H9 (cell line): ENCODE measurements at regions not wholly inside any gene's neighbourhood (a gene's known extent, or its start where the extent isn't known, plus 50 kb on each side); places are given as distances from the start of the nearest gene placed in this dataset.

Source experiments
- DNase-seq: peaks from one replicate; pipeline ENCODE4 v3.0.0-alpha.2; 2017
- H2AFZ ChIP-seq: one replicate; pipeline ENCODE4 v1.6.1; 2013; ENCODE audit warnings: mild to moderate bottlenecking, low read length, control low read depth, moderate library complexity
- H2AK5ac ChIP-seq: 2 replicates; pipeline ENCODE4 v1.6.1; 2013; ENCODE audit warnings: low read length, control low read depth, mixed read lengths; ENCODE audit not compliant: insufficient read length
- H2BK120ac ChIP-seq: one replicate; pipeline ENCODE4 v1.6.1; 2013; ENCODE audit warnings: low read depth, mild to moderate bottlenecking, low read length, control low read depth, inconsistent platforms; ENCODE audit not compliant: poor library complexity, severe bottlenecking
- H2BK12ac ChIP-seq: 2 replicates; pipeline ENCODE4 v1.6.1; 2013; ENCODE audit warnings: low read length, control low read depth, mixed read lengths, low read depth; ENCODE audit not compliant: insufficient read length
- H2BK15ac ChIP-seq: 2 replicates; pipeline ENCODE4 v1.6.1; 2013; ENCODE audit warnings: low read depth, low read length, control low read depth
- H2BK20ac ChIP-seq: one replicate; pipeline ENCODE4 v1.6.1; 2013; ENCODE audit warnings: low read depth, mild to moderate bottlenecking, low read length, control low read depth, inconsistent platforms; ENCODE audit not compliant: poor library complexity, severe bottlenecking
- H2BK5ac ChIP-seq: 2 replicates; pipeline ENCODE4 v1.6.1; 2013; ENCODE audit warnings: low read length, control low read depth, mixed read lengths; ENCODE audit not compliant: insufficient read length
- H3K14ac ChIP-seq: 2 replicates; pipeline ENCODE4 v1.6.1; 2013; ENCODE audit warnings: low read length, control low read depth; ENCODE audit not compliant: insufficient read depth
- H3K18ac ChIP-seq: 2 replicates; pipeline ENCODE4 v1.6.1; 2013; ENCODE audit warnings: low read depth, mild to moderate bottlenecking, mixed read lengths, low read length, control low read depth; ENCODE audit not compliant: insufficient read length
- H3K23ac ChIP-seq: 2 replicates; pipeline ENCODE4 v1.6.1; 2013; ENCODE audit warnings: low read length, control low read depth, mixed read lengths, low read depth; ENCODE audit not compliant: insufficient read length
- H3K23me2 ChIP-seq: 2 replicates; pipeline ENCODE4 v1.6.1; 2013; ENCODE audit warnings: low read depth, mild to moderate bottlenecking, mixed read lengths, low read length, control low read depth; ENCODE audit not compliant: insufficient read length, poor library complexity, severe bottlenecking
- H3K27ac ChIP-seq: 2 replicates; pipeline ENCODE4 v1.5.1; 2013; ENCODE audit warnings: low read length, control low read depth, mixed read lengths, low read depth; ENCODE audit not compliant: insufficient read length
- H3K27me3 ChIP-seq: 2 replicates; pipeline ENCODE4 v1.6.1; 2013; ENCODE audit warnings: low read length, control low read depth, inconsistent platforms; ENCODE audit not compliant: insufficient read depth
- H3K4ac ChIP-seq: 2 replicates; pipeline ENCODE4 v1.6.1; 2013; ENCODE audit warnings: low read depth, mild to moderate bottlenecking, control low read depth, inconsistent platforms, low read length, moderate library complexity
- H3K4me1 ChIP-seq: 2 replicates; pipeline ENCODE4 v1.6.1; 2013; ENCODE audit warnings: low read length, control low read depth, inconsistent platforms; ENCODE audit not compliant: insufficient read depth
- H3K4me2 ChIP-seq: 2 replicates; pipeline ENCODE4 v1.6.1; 2013; ENCODE audit warnings: low read length, control low read depth, mixed read lengths; ENCODE audit not compliant: insufficient read length, insufficient read depth
- H3K56ac ChIP-seq: 2 replicates; pipeline ENCODE4 v1.6.1; 2013; ENCODE audit warnings: low read depth, mild to moderate bottlenecking, mixed read lengths, low read length, control low read depth; ENCODE audit not compliant: insufficient read length
- H3K79me1 ChIP-seq: 2 replicates; pipeline ENCODE4 v1.6.1; 2013; ENCODE audit warnings: low read depth, mild to moderate bottlenecking, moderate library complexity, low read length, control low read depth, inconsistent platforms; ENCODE audit not compliant: insufficient read depth, poor library complexity, severe bottlenecking
- H3K79me2 ChIP-seq: 2 replicates; pipeline ENCODE4 v1.6.1; 2013; ENCODE audit warnings: low read length, control low read depth, inconsistent platforms; ENCODE audit not compliant: insufficient read depth
- H3K9ac ChIP-seq: 2 replicates; pipeline ENCODE4 v1.6.1; 2013; ENCODE audit warnings: low read length, control low read depth, mixed read lengths; ENCODE audit not compliant: insufficient read length; ENCODE audit errors: extremely low read depth
- H3K9me3 ChIP-seq: one replicate; pipeline ENCODE4 v1.6.1; 2013; ENCODE audit warnings: low read depth, low read length, inconsistent platforms; ENCODE audit not compliant: control insufficient read depth
- H3T11ph ChIP-seq: one replicate; pipeline ENCODE4 v1.6.1; 2013; ENCODE audit warnings: mild to moderate bottlenecking, low read length, control low read depth, inconsistent platforms
- H4K20me1 ChIP-seq: one replicate; pipeline ENCODE4 v1.6.1; 2013; ENCODE audit not compliant: control insufficient read depth, insufficient read length, insufficient read depth
- H4K5ac ChIP-seq: 2 replicates; pipeline ENCODE4 v1.6.1; 2013; ENCODE audit warnings: low read depth, mild to moderate bottlenecking, mixed read lengths, low read length, control low read depth; ENCODE audit not compliant: insufficient read length
- H4K8ac ChIP-seq: replicated peaks from 2 replicates; pipeline ENCODE4 v1.6.1; 2013; ENCODE audit warnings: low read length, control low read depth, mixed read lengths, low read depth; ENCODE audit not compliant: insufficient read length
- H4K91ac ChIP-seq: 2 replicates; pipeline ENCODE4 v1.6.1; 2013; ENCODE audit warnings: low read depth, mild to moderate bottlenecking, moderate library complexity, mixed read lengths, low read length, control low read depth; ENCODE audit not compliant: insufficient read length
- H3K27ac Mint-ChIP-seq, 3 experiments: 2 replicates in 2 of 3; 3 replicates in 1 of 3; pipeline ENCODE4 v1.8.0; 2020 to 2021; ENCODE audit warnings: mixed read lengths in 3 of 3, mild to moderate bottlenecking in 1 of 3, moderate library complexity in 1 of 3
- H3K27me3 Mint-ChIP-seq: 2 replicates; pipeline ENCODE4 v1.8.0; 2021; ENCODE audit warnings: low read depth, mild to moderate bottlenecking, moderate library complexity, mixed read lengths
- H3K36me3 Mint-ChIP-seq, 3 experiments: 2 replicates in 2 of 3; 3 replicates in 1 of 3; pipeline ENCODE4 v1.8.0; 2020 to 2021; ENCODE audit warnings: low read depth in 3 of 3, mixed read lengths in 3 of 3; ENCODE audit not compliant: insufficient read depth in 1 of 3
- H3K4me1 Mint-ChIP-seq, 2 experiments: 2 replicates each; pipeline ENCODE4 v1.8.0; 2020; ENCODE audit warnings: mixed read lengths in 2 of 2
- H3K4me3 Mint-ChIP-seq, 2 experiments: 2 replicates in 1 of 2; 3 replicates in 1 of 2; pipeline ENCODE4 v1.8.0; 2020 to 2021; ENCODE audit warnings: mild to moderate bottlenecking in 2 of 2, mixed read lengths in 2 of 2, moderate library complexity in 1 of 2
- H3K9me3 Mint-ChIP-seq, 2 experiments: 2 replicates in 1 of 2; 3 replicates in 1 of 2; pipeline ENCODE4 v1.8.0; 2020; ENCODE audit warnings: mild to moderate bottlenecking in 2 of 2, mixed read lengths in 2 of 2, moderate library complexity in 1 of 2
- CTCF ChIP-seq: fragments of 200-600 bp; sonication (generic); conservative IDR thresholded peaks from 3 replicates; pipeline ENCODE4 v1.8.0; 2021; ENCODE audit warnings: antibody characterized with exemption, mild to moderate bottlenecking
- WGBS: extraction: QIAGEN DNeasy Blood & Tissue Kit; methylation state at CpG from one replicate; pipeline ENCODE4 v1.1.7; 2013; ENCODE audit warnings: missing lambda C conversion rate, low lambda C conversion rate, mixed read lengths; ENCODE audit not compliant: insufficient read length; ENCODE audit errors: extremely low coverage; 5-methylcytosine and 5-hydroxymethylcytosine counted together

DNA sequence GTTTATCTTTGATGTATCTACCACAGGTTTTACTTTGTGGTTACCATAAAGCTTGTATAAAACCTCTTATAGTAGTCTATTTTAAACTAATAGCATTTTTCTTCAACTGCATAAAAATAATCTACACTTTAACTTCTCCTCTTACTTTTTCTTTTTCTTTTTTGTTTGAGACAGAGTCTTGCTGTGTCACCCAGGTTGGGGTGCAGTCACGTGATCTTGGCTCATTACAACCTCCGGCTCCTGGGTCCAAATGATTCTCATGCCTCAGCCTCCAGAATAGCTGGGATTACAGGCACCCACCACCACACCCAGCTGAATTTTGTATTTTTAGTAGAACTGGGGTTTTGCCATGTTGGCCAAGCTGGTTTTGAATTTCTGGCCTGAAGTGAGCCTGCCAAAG is 53.4 kb upstream of the ZKSCAN2 start:
- Histone ChIP-seq H3K23me2 (no peaks in the 10 kb centered on the region), H3K27me3 (no peaks in the 10 kb centered on the region), H3K9me3 (no peaks in the 10 kb centered on the region), H3T11ph (no peak overlapping the region), H4K8ac (no peak overlapping the region), H3K4ac (no peak overlapping the region), H2BK20ac (no peak overlapping the region), H3K18ac (no peak overlapping the region), H3K4me2 (no peak overlapping the region), H2AFZ (no peak overlapping the region), H3K27ac (no peak overlapping the region), H2BK12ac (no peak overlapping the region), H3K23ac (no peak overlapping the region), H2AK5ac (no peak overlapping the region), H2BK5ac (no peak overlapping the region), H4K5ac (no peak overlapping the region), H3K56ac (no peak overlapping the region), H2BK120ac (no peak overlapping the region), H3K79me2 (no peaks in the 10 kb centered on the region), H4K20me1 (no peaks in the 10 kb centered on the region), H2BK15ac (no peak overlapping the region), H3K79me1 (no peaks in the 10 kb centered on the region), H3K14ac (no peak overlapping the region), H3K9ac (no peak overlapping the region), H4K91ac (no peak overlapping the region), H3K4me1 (no peaks in the 10 kb centered on the region)
- H3K4me1 Mint-ChIP-seq: peaks cover 0 to 5% of the 10 kb centered on the region in 2 experiments; a peak in 2 of 4 replicates
- H3K27me3 Mint-ChIP-seq: no peaks in the 10 kb centered on the region
- TF ChIP-seq CTCF: no peak
- H3K9me3 Mint-ChIP-seq: peaks cover 18 to 19% of the 10 kb centered on the region in 2 experiments
- WGBS: no CpG with 5 or more reads among the region's 2 CpGs
- H3K27ac Mint-ChIP-seq: no peak overlapping the region; a peak in 1 of 7 replicates
- no peak overlapping the region for H3K4me3 Mint-ChIP-seq
- peaks cover 10 to 28% (median 18%) of the 10 kb centered on the region in 3 experiments for H3K36me3 Mint-ChIP-seq
- no peak for DNase-seq
